ENCODE measurements at regions not wholly inside any gene's neighbourhood (a gene's known extent, or its start where the extent isn't known, plus 50 kb on each side); places are given as distances from the start of the nearest gene placed in this dataset.

DNA sequence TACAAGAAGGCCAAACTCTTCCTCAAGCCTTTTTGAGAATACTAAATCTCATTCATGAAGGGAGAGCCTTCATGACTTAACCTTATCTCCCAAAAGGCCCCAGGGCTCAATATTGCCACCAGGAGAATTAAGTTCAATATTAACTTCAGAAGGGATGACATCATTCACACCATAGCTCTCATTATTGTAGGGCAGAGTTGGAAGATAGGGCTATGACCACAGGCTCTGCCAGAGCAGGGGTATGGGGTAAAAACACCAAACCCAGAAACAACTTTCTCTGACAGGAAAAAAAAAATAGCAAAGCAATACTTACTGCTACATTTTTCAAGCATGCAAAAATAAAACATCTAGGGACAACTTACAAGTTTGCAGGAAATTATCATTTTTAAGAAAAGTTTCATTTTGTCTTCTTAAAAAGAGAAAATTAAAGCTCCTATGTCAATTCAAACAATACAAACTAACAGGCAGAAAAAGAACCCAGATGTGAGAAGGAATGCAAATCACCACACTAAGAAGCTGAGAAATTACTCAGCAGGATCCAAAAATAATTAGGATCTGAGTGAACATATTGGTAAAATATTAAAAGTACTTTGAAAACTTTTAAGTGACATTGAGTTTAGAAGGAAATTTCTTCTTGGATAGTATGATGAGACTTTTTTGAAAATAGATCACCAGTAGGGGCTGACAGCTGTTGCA is 1156.5 kb downstream of the NCAM2 start:
- no peak for TF ChIP-seq HDGF (IDR thresholded peaks at IDR 0.05; ENCODE audit: borderline replicate concordance)
- TF ChIP-seq, protein P1, sequence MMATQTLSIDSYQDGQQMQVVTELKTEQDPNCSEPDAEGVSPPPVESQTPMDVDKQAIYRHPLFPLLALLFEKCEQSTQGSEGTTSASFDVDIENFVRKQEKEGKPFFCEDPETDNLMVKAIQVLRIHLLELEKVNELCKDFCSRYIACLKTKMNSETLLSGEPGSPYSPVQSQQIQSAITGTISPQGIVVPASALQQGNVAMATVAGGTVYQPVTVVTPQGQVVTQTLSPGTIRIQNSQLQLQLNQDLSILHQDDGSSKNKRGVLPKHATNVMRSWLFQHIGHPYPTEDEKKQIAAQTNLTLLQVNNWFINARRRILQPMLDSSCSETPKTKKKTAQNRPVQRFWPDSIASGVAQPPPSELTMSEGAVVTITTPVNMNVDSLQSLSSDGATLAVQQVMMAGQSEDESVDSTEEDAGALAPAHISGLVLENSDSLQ (IDR thresholded peaks at IDR 0.05) = no peak
- no peak for TF ChIP-seq FOXM1 (IDR thresholded peaks at IDR 0.05; ENCODE audit: borderline replicate concordance)
- no peak for TF ChIP-seq ARNT (IDR thresholded peaks at IDR 0.05)
- no peak for TF ChIP-seq BHLHE40 (IDR thresholded peaks at IDR 0.05; ENCODE audit: borderline replicate concordance)
- no peak for TF ChIP-seq TARDBP (IDR thresholded peaks at IDR 0.05)
- TF ChIP-seq ZNF384 (IDR thresholded peaks at IDR 0.05) = no peak
- TF ChIP-seq ELF4 (IDR thresholded peaks at IDR 0.05) = no peak
- no peak for TF ChIP-seq SP1 (IDR thresholded peaks at IDR 0.05)
- TF ChIP-seq CTBP1 (IDR thresholded peaks at IDR 0.05; ENCODE audit: borderline replicate concordance) = no peak
- no peak for TF ChIP-seq SUZ12 (IDR thresholded peaks at IDR 0.05)
- no peak for TF ChIP-seq FOXA1 (IDR thresholded peaks at IDR 0.05)
